Fibroblast of gingiva (primary cell): ENCODE measurements at regions not wholly inside any gene's neighbourhood (a gene's known extent, or its start where the extent isn't known, plus 50 kb on each side); places are given as distances from the start of the nearest gene placed in this dataset.
"Not testable (repeated sequence)": the region's sequence is repeated elsewhere in the genome, so short reads cannot be mapped to it uniquely, and the experiment has no call there.

Experiments used
- DNase-seq: peaks from one replicate; pipeline ENCODE4 v3.0.0-alpha.2; 2011; ENCODE audit warnings: low read depth

GRCh38 chr14:96686126-96686525 lies 111.1 kb upstream of the VRK1 start:
- DNase-seq: no peak

DNA sequence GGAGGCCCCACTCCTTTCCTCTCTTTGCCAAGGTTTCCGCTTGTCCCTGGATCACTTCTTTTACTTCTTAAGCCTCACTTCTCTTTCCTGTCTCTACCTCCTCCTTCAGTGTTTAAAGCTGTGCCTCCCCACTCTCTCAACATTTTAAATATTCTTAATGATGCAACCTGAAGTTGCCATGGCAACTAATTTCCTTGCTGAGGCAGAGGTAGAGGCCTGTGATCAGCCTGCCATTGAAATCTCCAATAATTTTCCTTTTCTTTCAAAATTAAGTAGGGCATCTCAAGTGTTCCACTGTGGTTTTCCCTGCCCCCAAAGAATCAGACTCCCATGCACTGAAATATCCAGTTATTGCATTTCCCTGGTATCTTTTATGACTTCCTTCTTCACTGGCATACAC lies 108.6 kb upstream of the VRK1 start:
- DNase-seq: no peak

- no peak for DNase-seq
These were observed 106.3 kb upstream of the VRK1 start for GRCh38 chr14:96690713-96691383.

DNA sequence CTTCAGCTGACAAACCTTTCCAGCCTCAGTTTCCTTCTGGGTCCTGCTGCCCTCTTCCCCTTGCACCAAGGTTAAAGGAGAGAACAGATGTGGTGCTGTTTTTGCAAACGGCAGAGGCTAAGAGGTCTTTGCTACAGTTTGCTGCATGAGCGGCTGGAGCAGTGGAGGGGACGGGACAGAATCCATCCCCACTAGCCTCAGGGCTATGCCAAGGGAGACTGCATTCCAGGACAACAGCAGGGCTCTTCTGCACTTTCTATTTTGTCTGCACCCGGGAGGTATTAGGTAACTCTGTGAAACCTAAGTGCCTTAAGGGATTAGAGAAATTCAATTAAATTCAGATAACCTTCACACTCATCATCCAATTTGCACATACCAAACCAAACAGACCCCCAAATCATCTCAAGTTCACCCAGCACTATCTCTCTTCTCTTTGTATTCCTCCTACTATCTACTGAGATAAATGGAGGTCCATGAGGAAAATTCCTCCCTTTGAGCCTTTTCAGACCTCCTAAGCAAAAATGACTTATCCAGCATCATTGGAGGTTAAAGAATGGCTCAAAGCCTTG lies 103.8 kb upstream of the VRK1 start:
- no peak for DNase-seq

DNA sequence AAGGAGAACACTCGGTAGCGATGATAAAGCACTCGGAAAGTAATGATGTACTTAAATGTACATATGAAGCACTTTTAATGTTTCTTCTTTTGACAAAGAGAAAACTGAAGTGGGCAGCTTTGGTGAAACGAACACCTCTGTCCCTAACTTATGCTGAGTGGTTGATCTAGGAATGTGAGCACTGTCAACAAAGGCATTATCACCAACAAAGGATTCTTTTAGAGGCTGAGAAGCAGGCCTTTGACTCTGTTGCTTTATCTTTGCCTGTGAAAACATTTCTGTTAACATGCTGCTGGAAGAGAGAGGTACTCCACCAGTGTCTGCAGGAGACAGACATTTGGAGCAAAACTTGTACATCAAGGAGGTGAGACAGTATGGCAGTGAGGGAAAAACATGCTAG lies 103.2 kb upstream of the VRK1 start:
- DNase-seq: no peak

DNA sequence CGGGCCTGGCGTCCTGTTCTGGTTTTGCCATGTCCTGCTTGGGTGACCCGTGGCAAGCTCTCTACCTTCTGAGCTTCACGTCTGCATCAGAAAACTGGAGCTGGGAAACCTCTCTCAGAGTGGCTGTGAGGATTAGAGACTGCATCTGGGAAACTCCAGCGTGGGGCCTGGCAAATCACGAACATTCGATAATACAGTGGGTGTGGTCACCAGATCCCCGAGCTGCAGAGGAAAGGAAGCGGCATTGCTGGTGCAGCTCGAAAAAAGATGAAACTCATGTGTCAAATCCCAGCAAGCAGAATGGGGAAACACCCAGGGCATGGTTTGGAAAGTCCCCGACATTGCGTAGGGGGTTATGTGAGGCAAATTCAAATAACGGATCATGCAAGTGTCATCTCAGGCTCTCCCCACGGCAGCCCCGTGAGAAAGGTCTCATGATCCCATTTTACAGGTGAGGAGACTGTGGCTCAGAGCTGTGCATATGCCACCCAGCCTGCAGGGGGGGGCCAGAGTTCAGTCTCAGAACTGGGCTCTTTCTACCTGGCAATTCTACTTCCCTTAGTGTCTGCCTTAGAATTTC lies 98.1 kb upstream of the VRK1 start:
- DNase-seq: no peak

GRCh38 chr14:96699666-96700065 lies 97.5 kb upstream of the VRK1 start:
- DNase-seq: no peak

GRCh38 chr14:96702831-96703230 lies 94.4 kb upstream of the VRK1 start:
- no peak for DNase-seq

- DNase-seq: no peak
These were observed 91.6 kb upstream of the VRK1 start for GRCh38 chr14:96705422-96706092.

DNA sequence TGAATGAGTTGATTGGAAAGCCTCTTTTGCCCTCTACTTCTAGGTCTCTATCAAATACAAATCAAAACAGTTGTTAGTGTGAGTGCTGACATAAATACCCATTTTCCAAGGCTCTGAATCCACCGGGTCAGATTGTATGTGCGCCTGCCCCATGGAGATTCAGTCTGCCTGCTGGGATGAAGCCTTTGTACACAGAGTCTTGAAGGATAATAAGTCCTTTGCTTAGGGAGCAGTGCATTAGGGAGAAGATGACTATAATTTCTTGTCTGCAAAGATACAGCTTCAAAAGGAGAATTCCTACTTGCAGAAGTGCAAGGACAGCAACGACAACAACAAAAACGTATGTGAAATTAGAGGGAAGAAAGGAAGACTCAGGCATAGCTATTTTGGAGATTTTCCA lies 90.3 kb upstream of the VRK1 start:
- no peak for DNase-seq

DNA sequence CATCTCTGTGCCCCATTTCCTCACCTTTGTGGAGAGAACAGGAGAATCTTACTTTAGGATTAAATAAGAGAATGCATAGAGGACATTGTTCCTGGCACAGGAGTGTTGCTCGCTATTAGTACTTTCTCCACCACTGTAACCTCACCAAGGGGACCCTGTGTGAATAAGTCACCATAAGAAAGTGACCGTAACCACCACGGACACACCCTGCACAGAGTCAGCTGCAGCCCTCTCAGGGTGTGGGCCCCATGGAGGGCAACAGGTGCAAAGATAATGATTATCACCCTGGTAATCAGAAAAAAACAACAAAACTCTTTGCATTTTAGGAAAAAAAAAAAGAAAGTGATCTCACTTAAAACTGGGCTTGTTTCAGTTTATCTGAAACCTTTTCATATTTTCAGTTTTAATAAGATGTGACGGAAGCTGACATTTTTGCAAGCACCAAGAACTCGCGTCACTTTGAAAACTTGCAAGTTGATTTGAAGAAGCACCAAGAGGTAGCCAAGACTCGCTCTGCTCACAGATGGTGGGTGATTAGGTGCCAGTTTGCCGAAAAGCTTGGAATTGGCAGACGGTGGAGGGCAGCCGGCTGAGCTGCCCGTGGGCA lies 87.0 kb upstream of the VRK1 start:
- no peak for DNase-seq

DNA sequence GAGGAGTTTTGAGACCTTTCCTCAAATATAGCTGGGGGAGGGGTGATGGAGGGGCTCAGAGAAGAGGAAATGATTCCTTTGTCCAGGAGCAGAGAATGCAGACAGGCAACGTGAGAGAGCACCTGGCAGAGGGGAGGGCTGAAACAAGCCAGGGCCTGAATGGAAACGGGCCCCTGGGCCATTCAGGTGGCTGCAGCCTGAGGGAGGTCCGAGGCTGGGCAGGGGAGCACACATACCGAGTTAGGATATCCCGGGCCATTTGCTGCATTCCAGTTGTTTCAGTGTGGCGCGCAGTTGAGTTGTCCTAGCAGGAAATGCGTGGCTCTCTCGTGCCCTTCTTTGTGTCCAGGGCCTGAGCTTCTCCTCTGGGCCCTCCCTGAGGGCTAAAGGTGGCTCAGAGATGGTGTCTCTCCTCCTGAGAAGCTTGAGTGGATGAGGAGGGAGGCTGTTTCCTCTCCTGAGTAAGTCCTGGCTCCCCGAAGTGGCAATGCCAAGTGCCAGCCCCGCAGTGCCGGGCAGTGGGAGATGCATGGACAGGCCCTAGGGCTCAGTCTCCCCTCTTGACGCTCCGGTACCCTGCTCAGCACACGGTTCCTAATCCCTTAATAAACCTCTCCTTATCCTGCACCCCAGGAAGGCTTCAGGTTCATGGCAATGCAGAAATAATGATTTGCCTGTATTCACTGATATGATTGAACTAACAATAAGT lies 85.5 kb upstream of the VRK1 start:
- no peak for DNase-seq

GRCh38 chr14:96713426-96713825 lies 83.8 kb upstream of the VRK1 start:
- no peak for DNase-seq

GRCh38 chr14:96714537-96714936 lies 82.6 kb upstream of the VRK1 start:
- not testable (repeated sequence) for DNase-seq

DNA sequence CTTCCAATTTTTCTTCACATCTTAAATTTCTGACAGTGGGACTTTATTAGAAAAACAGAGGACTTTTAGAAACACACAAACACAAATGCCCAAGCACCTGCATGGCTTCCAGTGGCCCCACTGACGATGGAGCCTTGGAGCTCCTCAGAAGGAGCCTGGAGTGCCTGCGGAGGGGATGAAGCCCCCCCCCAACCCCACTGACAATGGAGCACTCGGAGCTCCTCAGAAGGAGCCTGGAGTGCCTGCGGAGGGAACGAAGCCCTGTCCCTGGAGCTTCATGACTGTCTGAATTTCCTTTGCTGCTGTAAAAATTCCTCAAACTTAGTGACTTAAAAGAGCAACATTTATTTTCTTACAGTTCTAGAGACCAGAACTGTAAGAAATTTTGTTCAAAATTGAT lies 80.1 kb upstream of the VRK1 start:
- no peak for DNase-seq

- DNase-seq: no peak
These were observed 78.8 kb upstream of the VRK1 start for GRCh38 chr14:96718407-96718806.

DNA sequence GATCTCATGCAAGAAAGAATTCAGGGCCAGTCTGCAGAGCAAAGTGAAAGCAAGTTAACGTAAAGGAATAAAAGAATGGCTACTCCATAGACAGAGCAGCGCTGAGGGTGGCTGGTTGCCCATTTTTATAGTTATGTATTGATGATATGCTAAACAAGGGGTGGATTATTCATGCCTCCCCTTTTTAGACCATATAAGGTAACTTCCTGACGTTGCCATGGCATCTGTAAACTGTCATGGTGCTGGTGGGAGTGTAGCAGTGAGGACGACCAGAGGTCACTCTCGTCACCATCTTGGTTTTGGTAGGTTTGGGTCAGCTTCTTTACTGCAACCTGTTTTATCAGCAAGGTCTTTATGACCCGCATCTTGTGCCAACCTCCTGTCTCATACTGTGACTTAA lies 76.5 kb upstream of the VRK1 start:
- not testable (repeated sequence) for DNase-seq

- no peak for DNase-seq
These were observed 74.4 kb upstream of the VRK1 start for GRCh38 chr14:96722736-96723135.

- DNase-seq: no peak
These were observed 73.2 kb upstream of the VRK1 start for GRCh38 chr14:96723946-96724345.

DNA sequence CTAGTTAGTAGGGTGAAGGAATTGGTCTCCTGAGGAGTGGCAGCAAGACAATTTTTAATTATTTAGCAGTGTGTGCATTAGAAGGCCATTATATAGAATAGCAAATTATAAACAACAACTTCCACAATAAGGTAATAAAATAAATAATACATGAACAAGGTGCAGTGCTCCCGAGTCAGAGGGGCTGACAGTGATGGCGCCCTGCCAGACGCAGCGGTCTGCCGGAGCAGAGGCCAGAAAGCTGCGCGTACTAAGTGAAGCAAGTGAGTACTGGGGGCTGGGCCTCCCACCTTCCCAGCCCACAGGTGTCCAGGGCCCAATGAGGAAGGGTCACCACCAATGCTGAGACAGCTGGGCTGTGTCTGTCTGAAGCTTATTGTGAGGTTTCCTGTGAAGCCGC lies 72.0 kb upstream of the VRK1 start:
- no peak for DNase-seq

DNA sequence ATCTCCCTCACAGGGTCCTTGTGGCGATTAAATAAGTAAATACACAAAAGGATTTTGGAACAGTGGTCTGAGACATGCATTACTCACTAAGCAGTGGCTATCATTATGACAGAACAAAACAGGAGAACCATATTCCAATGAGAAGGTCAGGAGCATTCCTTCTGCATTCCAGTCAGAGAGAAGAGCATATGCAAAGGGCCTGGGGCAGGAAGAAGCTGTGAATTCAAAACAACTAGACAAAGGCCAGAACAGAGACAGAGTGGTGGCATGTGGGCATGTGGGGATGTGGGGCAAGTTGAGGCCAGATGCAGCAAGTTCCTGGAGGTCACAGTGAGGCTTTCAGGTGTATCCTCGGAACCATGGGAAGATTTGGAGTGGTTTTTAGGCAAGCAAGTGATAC lies 70.1 kb upstream of the VRK1 start:
- no peak for DNase-seq

DNA sequence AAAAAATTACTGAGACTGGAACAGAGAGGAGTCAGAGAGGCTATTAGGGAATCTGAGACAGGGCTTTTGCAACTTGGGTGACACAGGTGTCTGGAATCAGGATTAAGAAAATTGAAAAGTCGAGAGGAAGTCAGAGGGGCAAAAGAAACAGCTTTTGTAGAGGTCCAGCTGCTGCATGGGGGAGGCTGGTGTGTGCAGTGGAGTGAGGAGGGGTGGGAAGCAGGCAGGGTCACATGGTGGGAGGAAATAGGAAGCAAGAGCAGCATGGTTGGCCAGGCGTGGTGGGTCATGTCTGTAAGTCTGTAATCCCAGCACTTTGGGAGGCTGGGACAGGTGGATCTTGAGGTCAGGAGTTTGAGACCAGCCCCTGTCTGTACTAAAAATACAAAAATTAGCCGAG lies 69.7 kb upstream of the VRK1 start:
- no peak for DNase-seq
